Mesendoderm (in vitro differentiated cells): ENCODE measurements at regions not wholly inside any gene's neighbourhood (a gene's known extent, or its start where the extent isn't known, plus 50 kb on each side); places are given as distances from the start of the nearest gene placed in this dataset.

Experiments
- DNase-seq: peaks from one replicate; pipeline ENCODE4 v3.0.0; 2013
- H2AK5ac ChIP-seq: 2 replicates; pipeline ENCODE4 v1.6.1; 2013; ENCODE audit warnings: low read length, inconsistent platforms
- H2BK120ac ChIP-seq: 2 replicates; pipeline ENCODE4 v1.6.1; 2013; ENCODE audit warnings: low read depth, mild to moderate bottlenecking, low read length, moderate library complexity, mixed read lengths
- H2BK15ac ChIP-seq: replicated peaks from 2 replicates; pipeline ENCODE4 v1.6.1; 2013; ENCODE audit warnings: low read depth, mild to moderate bottlenecking, moderate library complexity
- H2BK5ac ChIP-seq: 2 replicates; pipeline ENCODE4 v1.6.1; 2013; ENCODE audit warnings: low read length, inconsistent platforms
- H3K18ac ChIP-seq: 2 replicates; pipeline ENCODE4 v1.6.1; 2013; ENCODE audit warnings: mild to moderate bottlenecking, low read length, mixed read lengths
- H3K23ac ChIP-seq: one replicate; pipeline ENCODE4 v1.6.1; 2013; ENCODE audit warnings: low read length
- H3K27ac ChIP-seq: 2 replicates; pipeline ENCODE4 v1.5.1; 2013; ENCODE audit warnings: low read depth, mild to moderate bottlenecking, inconsistent platforms, low read length, moderate library complexity
- H3K27me3 ChIP-seq: 2 replicates; pipeline ENCODE4 v1.6.1; 2013; ENCODE audit warnings: low read length, control low read depth, mild to moderate bottlenecking, inconsistent platforms; ENCODE audit not compliant: insufficient read depth, poor library complexity
- H3K36me3 ChIP-seq: 2 replicates; pipeline ENCODE4 v1.6.1; 2013; ENCODE audit warnings: low read length, inconsistent platforms; ENCODE audit not compliant: control insufficient read depth, insufficient read depth
- H3K4ac ChIP-seq: one replicate; pipeline ENCODE4 v1.6.1; 2013; ENCODE audit warnings: low read depth, mild to moderate bottlenecking, low read length, moderate library complexity
- H3K4me1 ChIP-seq: 2 replicates; pipeline ENCODE4 v1.6.1; 2013; ENCODE audit warnings: low read depth, low read length, inconsistent platforms; ENCODE audit not compliant: control insufficient read depth
- H3K4me2 ChIP-seq: 2 replicates; pipeline ENCODE4 v1.6.1; 2013; ENCODE audit warnings: low read length
- H3K4me3 ChIP-seq: 2 replicates; pipeline ENCODE4 v1.5.1; 2013; ENCODE audit warnings: mild to moderate bottlenecking, low read length
- H3K56ac ChIP-seq: one replicate; pipeline ENCODE4 v1.6.1; 2013; ENCODE audit warnings: low read length
- H3K79me1 ChIP-seq: 2 replicates; pipeline ENCODE4 v1.6.1; 2013; ENCODE audit warnings: low read length, inconsistent platforms
- H3K79me2 ChIP-seq: 2 replicates; pipeline ENCODE4 v1.6.1; 2013; ENCODE audit warnings: mild to moderate bottlenecking, low read length; ENCODE audit not compliant: control insufficient read depth, insufficient read depth
- H3K9ac ChIP-seq: 2 replicates; pipeline ENCODE4 v1.6.1; 2013; ENCODE audit warnings: low read length, inconsistent platforms
- H4K5ac ChIP-seq: one replicate; pipeline ENCODE4 v1.6.1; 2013; ENCODE audit warnings: low read length
- H4K8ac ChIP-seq: one replicate; pipeline ENCODE4 v1.6.1; 2013; ENCODE audit warnings: low read depth, mild to moderate bottlenecking, control low read depth, low read length, moderate library complexity
- WGBS: extraction: QIAGEN DNeasy Blood & Tissue Kit; methylation state at CpG from one replicate; pipeline ENCODE4 v1.1.7; 2013; ENCODE audit warnings: low lambda C conversion rate, missing lambda C conversion rate; ENCODE audit not compliant: insufficient coverage; ENCODE audit errors: extremely low coverage; 5-methylcytosine and 5-hydroxymethylcytosine counted together

GRCh38 chr4:54967289-54967688 lies 158.1 kb downstream of the KDR start:
- Histone ChIP-seq H3K79me2 (no peaks in the 10 kb centered on the region), H3K18ac (no peak overlapping the region), H2BK5ac (no peak overlapping the region), H3K4me1 (no peaks in the 10 kb centered on the region), H3K23ac (no peak overlapping the region), H2AK5ac (no peak overlapping the region), H3K56ac (no peak overlapping the region), H3K9ac (no peak overlapping the region), H3K27me3 (no peaks in the 10 kb centered on the region), H2BK120ac (no peak overlapping the region), H3K4me3 (no peak overlapping the region), H4K5ac (no peak overlapping the region), H4K8ac (no peak overlapping the region), H3K36me3 (no peaks in the 10 kb centered on the region), H3K27ac (no peak overlapping the region), H3K79me1 (no peaks in the 10 kb centered on the region), H3K4me2 (no peak overlapping the region), H2BK15ac (no peak overlapping the region), H3K4ac (no peak overlapping the region)
- WGBS, result no CpG with 5 or more reads among the region's 3 CpGs
- DNase-seq, result no peak

- Histone ChIP-seq H3K4ac (no peak overlapping the region), H3K4me3 (no peak overlapping the region), H3K4me2 (no peak overlapping the region), H2AK5ac (no peak overlapping the region), H2BK15ac (no peak overlapping the region), H3K9ac (no peak overlapping the region), H3K23ac (no peak overlapping the region), H3K56ac (no peak overlapping the region), H3K79me2 (no peaks in the 10 kb centered on the region), H3K18ac (no peak overlapping the region), H2BK5ac (no peak overlapping the region), H3K79me1 (no peaks in the 10 kb centered on the region), H4K8ac (no peak overlapping the region), H4K5ac (no peak overlapping the region), H3K4me1 (no peaks in the 10 kb centered on the region), H3K27ac (no peak overlapping the region), H3K36me3 (no peaks in the 10 kb centered on the region), H2BK120ac (no peak overlapping the region), H3K27me3 (no peaks in the 10 kb centered on the region)
- no CpG with 5 or more reads among the region's 1 CpG for WGBS
- peak; percentile 43 for DNase-seq
Observed at GRCh38 chr4:54961357-54961975, 163.9 kb downstream of the KDR start.

- no peak overlapping the region for H3K27ac ChIP-seq
- H3K18ac ChIP-seq, result no peak overlapping the region
- H3K36me3 ChIP-seq, result no peaks in the 10 kb centered on the region
- no peak overlapping the region for H2AK5ac ChIP-seq
- no peak overlapping the region for H3K4me3 ChIP-seq
- H3K56ac ChIP-seq, result no peak overlapping the region
- no peak overlapping the region for H2BK15ac ChIP-seq
- no peak overlapping the region for H4K5ac ChIP-seq
- no peaks in the 10 kb centered on the region for H3K79me1 ChIP-seq
- no peak overlapping the region for H3K23ac ChIP-seq
- no peak overlapping the region for H3K4ac ChIP-seq
- no peak overlapping the region for H4K8ac ChIP-seq
- H2BK120ac ChIP-seq, result no peak overlapping the region
- WGBS, result no CpG with 5 or more reads among the region's 3 CpGs
- no peak overlapping the region for H2BK5ac ChIP-seq
- H3K9ac ChIP-seq, result no peak overlapping the region
- no peaks in the 10 kb centered on the region for H3K79me2 ChIP-seq
- no peaks in the 10 kb centered on the region for H3K4me1 ChIP-seq
- no peak overlapping the region for H3K4me2 ChIP-seq
- no peak for DNase-seq
- no peaks in the 10 kb centered on the region for H3K27me3 ChIP-seq
Observed at GRCh38 chr4:54959651-54960116, 165.7 kb downstream of the KDR start.

- Histone ChIP-seq H3K27me3 (no peaks in the 10 kb centered on the region), H4K5ac (no peak overlapping the region), H3K4me1 (no peaks in the 10 kb centered on the region), H3K23ac (no peak overlapping the region), H2BK5ac (no peak overlapping the region), H3K79me2 (no peaks in the 10 kb centered on the region), H3K36me3 (no peaks in the 10 kb centered on the region), H3K4me3 (no peak overlapping the region), H3K79me1 (no peaks in the 10 kb centered on the region), H3K4me2 (no peak overlapping the region), H3K4ac (no peak overlapping the region), H4K8ac (no peak overlapping the region), H2BK120ac (no peak overlapping the region), H3K18ac (no peak overlapping the region), H2BK15ac (no peak overlapping the region), H2AK5ac (no peak overlapping the region), H3K56ac (no peak overlapping the region), H3K27ac (no peak overlapping the region), H3K9ac (no peak overlapping the region)
- no peak for DNase-seq
- no CpG with 5 or more reads among the region's 1 CpG for WGBS
Observed at GRCh38 chr4:54959131-54959530, 166.3 kb downstream of the KDR start.

GRCh38 chr4:54958236-54958635 lies 167.2 kb downstream of the KDR start:
- no peak overlapping the region for H3K27ac ChIP-seq
- H3K79me1 ChIP-seq, result no peaks in the 10 kb centered on the region
- H3K4me2 ChIP-seq, result no peak overlapping the region
- H4K8ac ChIP-seq, result no peak overlapping the region
- H2BK5ac ChIP-seq, result no peak overlapping the region
- no peaks in the 10 kb centered on the region for H3K4me1 ChIP-seq
- no peak overlapping the region for H2BK15ac ChIP-seq
- H2AK5ac ChIP-seq, result no peak overlapping the region
- no peak overlapping the region for H3K18ac ChIP-seq
- no peaks in the 10 kb centered on the region for H3K36me3 ChIP-seq
- no peak overlapping the region for H2BK120ac ChIP-seq
- no peaks in the 10 kb centered on the region for H3K27me3 ChIP-seq
- no peak overlapping the region for H3K4ac ChIP-seq
- no peak overlapping the region for H3K9ac ChIP-seq
- H3K23ac ChIP-seq, result no peak overlapping the region
- H4K5ac ChIP-seq, result no peak overlapping the region
- no peaks in the 10 kb centered on the region for H3K79me2 ChIP-seq
- H3K4me3 ChIP-seq, result no peak overlapping the region
- DNase-seq, result no peak
- no peak overlapping the region for H3K56ac ChIP-seq
- no CpG with 5 or more reads among the region's 6 CpGs for WGBS
